HT1080 (cell line): ENCODE measurements at regions not wholly inside any gene's neighbourhood (a gene's known extent, or its start where the extent isn't known, plus 50 kb on each side); places are given as distances from the start of the nearest gene placed in this dataset.
A peak's percentile ranks its signal among the peaks of the same experiment; 100 is the strongest.

ENCODE experiments used
- DNase-seq: peaks from one replicate; pipeline ENCODE4 v3.0.0-alpha.2; 2015; ENCODE audit warnings: low read depth

GRCh38 chr5:106386287-106386686 lies 1284.5 kb downstream of the EFNA5 start:
- no peak for DNase-seq

DNA sequence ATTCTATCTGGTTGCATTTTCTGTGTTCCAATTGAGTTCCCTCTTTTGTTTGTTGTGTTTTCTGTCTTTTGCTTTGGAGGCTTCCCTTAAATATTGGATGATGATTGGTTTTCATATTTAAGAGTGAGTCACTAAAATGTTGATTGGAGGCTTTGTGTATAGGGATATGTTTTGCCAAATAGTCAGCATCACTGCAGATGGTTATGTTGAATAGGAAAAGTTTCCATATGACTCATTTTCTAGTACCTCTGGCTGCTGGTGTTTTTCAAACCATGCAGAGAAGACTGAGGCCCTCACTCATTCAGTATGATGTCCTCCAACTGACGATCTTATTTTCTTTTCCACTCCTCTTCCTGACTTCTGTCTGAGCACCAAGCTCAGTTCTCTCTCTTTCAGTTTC lies 1290.0 kb downstream of the EFNA5 start:
- peak; percentile 67 for DNase-seq

DNA sequence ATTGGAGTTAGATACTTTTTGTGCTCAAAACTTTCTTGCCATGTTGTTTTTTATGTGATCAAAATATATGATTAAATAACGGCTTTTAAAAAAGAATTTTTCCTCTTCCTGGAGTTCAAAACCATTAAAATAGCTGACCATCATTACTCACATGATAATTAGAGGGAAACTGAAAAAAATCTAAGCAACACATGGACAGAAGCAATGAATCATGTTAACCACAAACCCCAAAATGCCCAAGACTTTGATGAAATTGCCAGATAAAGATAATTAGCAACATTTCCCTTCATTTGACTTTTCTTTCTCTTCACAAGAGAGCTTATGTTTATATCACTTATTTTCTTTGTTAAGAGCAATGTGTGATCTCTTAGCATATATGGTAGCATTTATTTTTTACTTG lies 1294.2 kb downstream of the EFNA5 start:
- DNase-seq, result peak; percentile 80

- DNase-seq, result peak; percentile 41
These were observed 1295.8 kb downstream of the EFNA5 start for GRCh38 chr5:106374956-106375355.

GRCh38 chr5:106368021-106368420 lies 1302.7 kb downstream of the EFNA5 start:
- DNase-seq, result no peak

- DNase-seq, result no peak
These were observed 1303.5 kb downstream of the EFNA5 start for GRCh38 chr5:106367281-106367680.

- no peak for DNase-seq
These were observed 1307.2 kb downstream of the EFNA5 start for GRCh38 chr5:106363578-106363977.

DNA sequence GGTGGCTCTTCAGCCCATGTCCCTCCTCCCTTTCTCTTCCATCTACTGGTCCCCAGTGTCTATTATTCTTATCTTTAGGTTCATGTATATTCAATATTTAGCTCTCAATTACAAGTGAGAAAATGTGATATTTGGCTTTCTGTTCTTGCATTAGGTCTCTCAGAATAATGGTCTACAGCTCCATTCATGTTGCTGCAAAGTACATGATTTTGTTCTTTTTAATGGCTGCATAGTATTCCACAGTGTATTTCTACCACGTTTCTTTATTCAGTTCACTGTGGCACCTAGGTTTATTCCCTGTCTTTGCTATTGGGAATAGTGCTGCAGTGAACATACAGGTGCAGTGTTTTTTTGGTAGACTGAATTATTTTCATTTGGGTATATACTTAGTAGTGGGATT lies 1308.8 kb downstream of the EFNA5 start:
- DNase-seq, result no peak

DNA sequence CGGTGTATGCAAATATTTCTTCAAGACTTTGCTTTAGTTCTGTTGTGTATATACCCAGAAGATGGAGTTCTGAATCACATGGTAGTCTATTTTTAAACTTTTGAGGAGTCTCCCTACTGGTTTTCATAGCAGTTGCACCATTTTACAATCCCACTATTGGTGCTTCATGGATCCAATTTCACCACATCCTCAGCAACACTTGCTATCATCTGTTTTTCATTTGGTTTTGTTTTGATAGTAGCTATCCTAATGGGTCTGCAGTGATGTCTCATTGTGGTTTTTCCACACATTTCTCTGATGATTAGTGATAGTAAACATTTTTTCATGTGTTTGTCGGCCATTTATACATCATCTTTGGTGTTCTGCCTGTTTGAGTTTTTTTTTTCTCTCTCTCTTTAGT lies 1339.3 kb downstream of the EFNA5 start:
- peak; percentile 67 for DNase-seq

DNA sequence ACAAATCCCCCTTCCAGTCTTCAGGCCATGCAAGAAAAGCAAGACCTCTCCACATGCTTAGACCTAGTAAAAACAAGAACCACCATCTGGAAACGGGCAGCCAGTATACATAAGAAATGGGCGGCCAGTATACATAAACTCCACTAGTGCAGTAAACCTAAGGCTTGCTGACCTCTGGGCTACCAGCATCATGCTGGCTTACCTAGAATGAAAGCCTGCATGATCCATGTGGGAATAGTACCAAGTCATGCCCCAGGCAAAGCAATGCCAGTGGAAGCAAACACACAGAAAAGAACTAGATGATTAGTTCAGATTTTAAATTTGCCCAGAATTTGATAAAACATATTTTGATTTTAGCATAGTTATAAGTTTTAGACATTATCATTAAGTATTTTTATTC lies 1346.4 kb downstream of the EFNA5 start:
- DNase-seq, result no peak

DNA sequence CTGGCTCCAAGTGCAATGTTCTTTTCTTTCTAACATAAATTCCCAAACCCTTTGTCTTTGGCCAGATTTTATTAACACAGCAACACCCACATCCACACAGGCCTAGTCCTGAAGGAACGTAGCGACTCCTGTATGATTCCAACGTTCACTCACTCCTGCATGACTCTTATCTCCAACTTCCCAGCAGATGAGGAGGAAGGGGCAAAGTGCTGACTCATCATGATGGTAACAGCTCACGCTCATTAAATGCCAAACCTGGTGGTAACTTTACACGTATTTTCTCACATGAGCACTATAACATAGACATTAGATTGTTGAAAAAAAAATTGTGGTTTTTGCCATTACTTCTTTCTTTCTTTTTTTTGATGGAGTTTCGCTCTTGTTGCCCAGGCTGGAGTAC lies 1349.5 kb downstream of the EFNA5 start:
- peak; percentile 45 for DNase-seq

- DNase-seq, result no peak
These were observed 1356.4 kb downstream of the EFNA5 start for GRCh38 chr5:106314221-106314824.

GRCh38 chr5:106312360-106312759 lies 1358.4 kb downstream of the EFNA5 start:
- peak; percentile 53 for DNase-seq

DNA sequence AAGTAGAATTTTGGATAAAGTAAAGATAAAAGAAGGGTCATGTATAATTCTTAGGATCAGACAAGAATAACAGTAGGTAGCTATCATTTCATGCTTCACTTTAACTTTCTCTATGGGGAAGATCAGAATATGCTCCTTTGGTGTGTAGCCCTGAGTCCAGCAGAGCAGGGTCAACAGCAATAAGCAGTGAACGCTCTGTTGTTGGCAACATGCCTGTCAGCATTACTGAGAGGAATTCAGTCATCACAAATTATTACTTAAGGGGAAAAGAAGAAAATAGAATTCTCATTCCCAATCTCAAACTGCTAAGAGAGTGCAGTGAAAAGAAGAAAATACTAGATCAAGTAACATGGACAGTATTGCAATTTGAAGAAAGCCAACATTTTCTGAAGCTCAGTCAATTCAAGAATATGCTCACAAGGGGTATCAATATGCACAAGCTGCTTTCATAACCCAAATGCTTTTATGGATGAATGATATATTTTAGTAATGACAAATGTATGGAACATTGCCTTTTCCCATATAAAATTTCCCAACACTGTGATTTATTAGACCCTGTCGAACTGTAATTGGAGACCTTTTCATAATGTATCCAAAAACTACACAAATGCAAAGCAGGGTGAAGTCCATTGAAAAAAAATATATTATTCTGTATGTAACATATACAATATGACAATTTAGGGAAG lies 1359.4 kb downstream of the EFNA5 start:
- no peak for DNase-seq

DNA sequence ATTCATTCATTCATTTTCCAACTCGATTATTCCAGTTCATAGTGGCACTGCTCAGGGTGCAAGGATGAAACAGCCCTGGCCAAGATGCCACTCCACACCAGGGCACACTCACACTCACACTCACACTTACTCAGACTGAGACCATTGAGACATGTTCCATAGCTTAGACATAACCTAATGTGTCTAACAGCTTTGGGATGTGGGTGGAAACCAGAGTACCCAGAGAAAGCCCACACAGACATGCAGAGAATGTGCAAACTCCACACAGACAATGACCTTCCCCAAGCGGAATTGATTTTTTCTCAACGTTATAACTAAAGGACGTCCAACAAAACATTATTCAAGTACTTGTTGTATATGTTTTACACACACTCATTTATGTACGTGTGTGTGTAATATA lies 1363.5 kb downstream of the EFNA5 start:
- no peak for DNase-seq

- no peak for DNase-seq
These were observed 1364.3 kb downstream of the EFNA5 start for GRCh38 chr5:106306313-106307028.

- DNase-seq, result no peak
These were observed 1366.8 kb downstream of the EFNA5 start for GRCh38 chr5:106303911-106304310.

- DNase-seq, result peak; percentile 52
These were observed 1378.1 kb downstream of the EFNA5 start for GRCh38 chr5:106292654-106293053.

DNA sequence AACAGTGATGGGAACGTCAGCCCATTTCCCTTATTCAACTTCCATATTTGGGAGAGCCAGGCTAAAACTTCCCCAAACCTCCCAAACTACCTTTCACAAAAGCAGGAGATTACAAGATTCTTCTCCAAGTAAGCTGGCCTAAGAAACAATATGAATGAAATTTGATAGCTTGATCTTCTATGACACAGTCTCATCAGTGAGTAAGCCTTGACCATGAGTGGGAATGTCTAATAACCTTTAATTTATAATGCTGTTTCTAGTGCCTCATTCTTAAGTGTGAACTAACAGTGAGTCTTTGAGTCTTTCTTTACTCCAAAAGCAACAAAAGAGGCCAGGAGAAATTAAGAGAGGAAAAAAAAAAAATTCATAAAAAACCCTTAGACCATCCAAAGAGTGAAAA lies 1379.9 kb downstream of the EFNA5 start:
- peak; percentile 34 for DNase-seq

- DNase-seq, result no peak
These were observed 1381.8 kb downstream of the EFNA5 start for GRCh38 chr5:106288979-106289378.

- DNase-seq, result no peak
These were observed 1393.1 kb downstream of the EFNA5 start for GRCh38 chr5:106277540-106278096.

- peak; percentile 38 for DNase-seq
These were observed 1401.4 kb downstream of the EFNA5 start for GRCh38 chr5:106269252-106269843.
